ENCODE measurements at regions not wholly inside any gene's neighbourhood (a gene's known extent, or its start where the extent isn't known, plus 50 kb on each side); places are given as distances from the start of the nearest gene placed in this dataset.
A peak's percentile ranks its signal among the peaks of the same experiment; 100 is the strongest.

GRCh38 chr10:108360187-108360586, 1195.7 kb upstream of the SORCS1 start:
- H3K27ac Mint-ChIP-seq (ENCODE audit: unreplicated experiment) = no peak overlapping the region
- peaks cover 11% of the 10 kb centered on the region for H3K9me3 Mint-ChIP-seq (ENCODE audit: unreplicated experiment)
- no peaks in the 10 kb centered on the region for H3K36me3 ChIP-seq (ENCODE audit: control insufficient read depth, insufficient read depth, low read length)
- CTCF ChIA-PET = no interaction called here
- H3K27me3 Mint-ChIP-seq (ENCODE audit: insufficient read depth, unreplicated experiment) = peaks cover 2% of the 10 kb centered on the region
- H3K36me3 Mint-ChIP-seq (ENCODE audit: insufficient read depth, unreplicated experiment) = no peaks in the 10 kb centered on the region
- intact Hi-C loops (cut with micrococcal nuclease; ENCODE audit: unreplicated experiment) = no loop called here
- no peak for TF ChIP-seq CTCF (IDR thresholded peaks at IDR 0.05; ENCODE audit: insufficient read depth in 1 of 2, low read depth in 1 of 2, low read length in 1 of 2, severe bottlenecking in 1 of 2, unreplicated experiment in 1 of 2)
- peak overlapping the region; percentile 25 for H3K4me3 Mint-ChIP-seq (ENCODE audit: unreplicated experiment)
- POLR2A ChIA-PET = no interaction called here
- peaks cover 14% of the 10 kb centered on the region for H3K4me1 Mint-ChIP-seq (ENCODE audit: low read depth, unreplicated experiment)
- no TSS peak for BruUV-seq (replicated peaks)
- no peak overlapping the region for H3K4me3 ChIP-seq (ENCODE audit: low read depth, low read length)
- H3K4me1 ChIP-seq = peaks cover 9% of the 10 kb centered on the region; the same call in 1 of the 2 replicates
- H3K9me3 ChIP-seq = no peaks in the 10 kb centered on the region
- H3K27me3 ChIP-seq (replicated peaks; ENCODE audit: control insufficient read depth, insufficient read depth, low read length) = no peaks in the 10 kb centered on the region
- DNase-seq = peak in 1 of 2 experiments; percentile 2

- Mint-ChIP-seq H3K27ac (ENCODE audit: unreplicated experiment) (no peak overlapping the region), H3K9me3 (ENCODE audit: unreplicated experiment) (peaks cover 11% of the 10 kb centered on the region), H3K27me3 (ENCODE audit: insufficient read depth, unreplicated experiment) (peaks cover 2% of the 10 kb centered on the region), H3K36me3 (ENCODE audit: insufficient read depth, unreplicated experiment) (no peaks in the 10 kb centered on the region), H3K4me1 (ENCODE audit: low read depth, unreplicated experiment) (peaks cover 14% of the 10 kb centered on the region), H3K4me3 (ENCODE audit: unreplicated experiment) (no peak overlapping the region)
- POLR2A ChIA-PET = no interaction called here
- Histone ChIP-seq H3K9me3 (no peaks in the 10 kb centered on the region), H3K36me3 (ENCODE audit: control insufficient read depth, insufficient read depth, low read length) (no peaks in the 10 kb centered on the region), H3K4me3 (ENCODE audit: low read depth, low read length) (no peak overlapping the region), H3K4me1 (peaks cover 9% of the 10 kb centered on the region; the same call in 1 of the 2 replicates), H3K27me3 (replicated peaks; ENCODE audit: control insufficient read depth, insufficient read depth, low read length) (no peaks in the 10 kb centered on the region)
- CTCF ChIA-PET = no interaction called here
- no peak for TF ChIP-seq CTCF (IDR thresholded peaks at IDR 0.05; ENCODE audit: insufficient read depth in 1 of 2, low read depth in 1 of 2, low read length in 1 of 2, severe bottlenecking in 1 of 2, unreplicated experiment in 1 of 2)
- DNase-seq = no peak
- no TSS peak for BruUV-seq (replicated peaks)
- intact Hi-C loops (cut with micrococcal nuclease; ENCODE audit: unreplicated experiment) = loop anchor here (5.0 kb wide), 1 partner anchor 183 kb away; no protein-coding TSS in a partner anchor
Measured at GRCh38 chr10:108358912-108359311, 1194.4 kb upstream of the SORCS1 start.

- Histone ChIP-seq H3K4me1 (no peaks in the 10 kb centered on the region), H3K27me3 (replicated peaks; ENCODE audit: control insufficient read depth, insufficient read depth, low read length) (no peaks in the 10 kb centered on the region), H3K36me3 (ENCODE audit: control insufficient read depth, insufficient read depth, low read length) (no peaks in the 10 kb centered on the region), H3K4me3 (ENCODE audit: low read depth, low read length) (no peak overlapping the region), H3K9me3 (no peaks in the 10 kb centered on the region)
- Mint-ChIP-seq H3K4me1 (ENCODE audit: low read depth, unreplicated experiment) (no peaks in the 10 kb centered on the region), H3K36me3 (ENCODE audit: insufficient read depth, unreplicated experiment) (no peaks in the 10 kb centered on the region), H3K27ac (ENCODE audit: unreplicated experiment) (no peak overlapping the region), H3K4me3 (ENCODE audit: unreplicated experiment) (no peak overlapping the region), H3K9me3 (ENCODE audit: unreplicated experiment) (no peaks in the 10 kb centered on the region), H3K27me3 (ENCODE audit: insufficient read depth, unreplicated experiment) (peaks cover 2% of the 10 kb centered on the region)
- intact Hi-C loops (cut with micrococcal nuclease; ENCODE audit: unreplicated experiment) = no loop called here
- no peak for TF ChIP-seq CTCF (IDR thresholded peaks at IDR 0.05; ENCODE audit: insufficient read depth in 1 of 2, low read depth in 1 of 2, low read length in 1 of 2, severe bottlenecking in 1 of 2, unreplicated experiment in 1 of 2)
- ChIA-PET CTCF (no interaction called here), POLR2A (no interaction called here)
- DNase-seq = no peak
- BruUV-seq (replicated peaks) = no TSS peak
Measured at GRCh38 chr10:108352771-108353170, 1188.3 kb upstream of the SORCS1 start.
